Middle frontal gyrus (tissue), 1 donor: ENCODE measurements at regions not wholly inside any gene's neighbourhood (a gene's known extent, or its start where the extent isn't known, plus 50 kb on each side); places are given as distances from the start of the nearest gene placed in this dataset.
"Not testable (repeated sequence)": the region's sequence is repeated elsewhere in the genome, so short reads cannot be mapped to it uniquely, and the experiment has no call there.

Source experiments
- DNase-seq: peaks from one replicate; pipeline ENCODE4 v3.0.0-alpha.2; 2015; ENCODE audit warnings: low spot score; ENCODE audit errors: extremely low spot score

DNA sequence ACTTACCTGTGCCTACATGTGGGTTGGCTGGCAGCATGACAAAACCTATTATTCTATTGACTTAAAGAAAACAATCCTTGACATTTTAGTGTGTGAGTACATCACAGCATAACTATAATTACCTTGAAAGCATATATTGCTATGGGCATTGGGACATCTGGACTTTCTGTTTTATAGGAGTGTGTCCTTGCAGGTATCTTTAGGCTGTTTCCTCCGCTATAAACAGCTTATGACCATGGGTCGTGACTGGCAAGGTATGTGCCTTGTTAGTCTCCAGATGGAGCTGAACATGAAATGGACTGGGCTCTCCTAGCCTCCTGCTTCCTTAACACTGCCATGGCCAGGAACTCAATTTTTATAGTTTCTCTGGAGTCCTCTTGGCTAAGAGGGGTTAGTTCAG, 317.4 kb upstream of the COBL start:
- DNase-seq, result no peak

DNA sequence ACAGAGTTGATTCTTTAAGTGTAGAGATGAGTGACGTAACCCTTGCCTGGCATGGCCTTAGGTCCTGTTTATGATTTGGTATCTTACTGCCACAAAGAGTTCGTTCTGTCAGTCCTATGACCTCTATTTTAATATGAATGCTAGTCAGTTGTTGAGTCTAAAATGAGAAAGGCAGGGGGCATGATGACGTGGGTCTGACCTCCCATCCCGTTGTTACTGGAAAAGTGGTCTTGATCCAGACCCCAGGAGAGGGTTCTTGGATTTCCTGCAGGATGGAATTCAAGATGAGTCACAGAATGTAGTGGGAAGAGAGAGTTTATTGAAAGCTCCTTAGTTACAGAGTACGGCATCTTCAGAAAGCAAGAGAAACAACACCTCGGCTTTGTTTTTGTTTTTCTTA, 317.0 kb upstream of the COBL start:
- DNase-seq, result no peak

DNA sequence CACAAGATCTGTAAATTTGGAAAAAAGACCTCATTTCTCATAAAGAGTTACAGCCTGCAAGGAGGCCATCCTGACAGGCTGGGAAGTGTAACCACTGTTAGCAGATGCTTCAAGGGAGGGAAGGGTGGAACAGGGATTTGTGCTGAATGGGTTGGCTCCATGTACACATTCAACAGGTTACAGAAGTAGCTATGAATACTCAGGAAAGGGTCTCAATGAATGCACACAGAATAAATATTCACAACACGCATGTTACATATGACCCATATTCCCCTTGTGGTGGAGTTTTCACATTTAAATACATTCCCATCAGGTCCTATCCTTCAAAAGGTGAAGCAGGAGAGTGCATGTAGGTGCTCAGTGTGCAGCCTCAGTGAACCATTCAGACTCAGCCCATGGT, 316.4 kb upstream of the COBL start:
- no peak for DNase-seq

DNA sequence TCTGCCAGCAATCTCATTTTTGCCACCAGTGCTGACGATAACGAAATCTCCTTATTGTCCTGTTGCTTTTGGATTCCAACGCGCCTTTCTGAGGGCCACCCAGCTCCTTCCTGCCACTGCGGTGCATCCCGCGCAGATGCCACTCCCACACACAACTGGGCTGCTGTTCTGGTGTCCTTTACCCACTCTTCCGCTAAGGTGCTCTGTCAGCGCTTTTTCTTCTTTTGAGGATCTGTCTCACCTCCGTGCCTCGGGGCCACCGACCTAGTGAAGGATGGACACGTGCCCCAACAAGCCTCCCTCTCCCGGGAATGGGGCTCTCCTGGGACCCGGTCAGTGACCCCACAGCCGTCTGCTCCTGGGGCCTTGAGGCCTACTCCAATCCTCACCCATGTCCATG, 314.3 kb upstream of the COBL start:
- DNase-seq, result no peak

DNA sequence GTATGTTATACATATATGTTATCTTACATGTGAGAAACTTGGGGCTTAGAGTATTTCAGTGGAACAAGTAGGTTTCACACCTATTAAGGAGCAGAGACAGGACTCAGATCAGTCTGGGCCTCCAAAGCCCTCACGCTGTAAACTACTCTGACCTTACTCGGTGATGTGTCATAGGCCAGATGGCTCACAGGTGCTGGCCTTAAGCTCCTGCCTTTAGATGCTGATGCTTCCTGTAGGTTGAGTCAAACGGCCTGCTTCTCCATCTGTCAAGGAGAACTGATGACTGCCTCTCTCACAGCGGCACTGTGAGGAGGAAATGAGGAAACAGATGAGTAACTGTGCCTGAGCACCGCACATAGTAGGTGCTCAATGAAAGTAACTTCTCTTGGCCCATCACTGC, 312.6 kb upstream of the COBL start:
- no peak for DNase-seq

DNA sequence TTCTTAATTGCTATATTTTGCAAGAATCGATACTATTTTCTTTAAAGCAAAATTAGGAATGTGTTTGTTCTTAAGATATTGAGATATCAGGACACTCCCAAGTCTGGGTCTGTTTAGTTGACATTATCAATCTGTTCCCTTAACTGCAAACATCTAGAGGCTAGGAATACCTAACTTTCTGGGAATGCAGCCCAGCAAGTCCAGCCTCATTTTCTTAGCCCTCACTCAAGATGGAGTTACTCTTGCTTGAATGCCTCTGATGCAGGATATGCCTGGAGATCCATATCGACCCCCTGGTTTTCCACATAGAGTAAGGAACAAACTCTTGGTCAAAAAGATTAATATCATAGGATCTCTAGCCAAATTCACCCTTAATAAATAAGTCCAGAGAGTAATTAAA, 305.3 kb upstream of the COBL start:
- DNase-seq, result no peak

DNA sequence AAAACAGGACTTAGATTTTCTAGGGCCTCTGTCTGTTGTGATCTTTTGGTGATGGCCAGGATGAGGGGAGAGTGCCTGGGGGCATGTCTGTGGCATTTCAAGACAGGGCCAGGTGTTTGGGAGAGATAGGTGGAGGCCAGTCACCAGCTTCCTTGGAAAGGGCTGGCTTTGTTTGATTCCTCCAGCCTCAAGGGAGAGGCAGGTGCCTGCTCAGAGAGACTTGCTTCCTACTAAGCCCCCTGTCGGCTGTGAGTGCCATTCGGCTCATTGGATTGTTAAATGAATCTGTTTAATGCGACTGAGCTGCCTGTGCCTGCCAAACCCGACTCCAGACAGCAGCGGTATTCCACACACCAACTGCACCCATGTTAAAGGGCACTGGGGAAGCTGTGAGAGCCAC, 304.1 kb upstream of the COBL start:
- no peak for DNase-seq

DNA sequence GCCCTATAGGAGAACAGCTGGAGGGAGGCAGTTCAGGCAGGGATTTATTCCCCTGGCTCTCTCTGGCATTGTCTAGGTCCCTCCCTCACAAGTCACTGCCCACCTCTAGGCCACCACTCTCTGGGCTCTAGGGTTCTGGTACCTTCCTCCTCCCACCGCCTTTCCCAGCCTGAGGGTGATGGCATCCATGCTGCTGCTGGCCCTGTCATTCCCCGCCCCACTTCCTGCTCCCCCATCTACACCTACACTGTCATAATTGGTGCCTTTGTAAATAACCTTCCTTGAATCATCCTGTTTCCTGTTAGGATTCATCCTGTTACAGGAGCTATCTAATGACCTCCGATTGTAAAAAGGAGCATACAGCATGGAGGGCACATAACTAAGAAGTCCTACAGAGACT, 303.3 kb upstream of the COBL start:
- no peak for DNase-seq

DNA sequence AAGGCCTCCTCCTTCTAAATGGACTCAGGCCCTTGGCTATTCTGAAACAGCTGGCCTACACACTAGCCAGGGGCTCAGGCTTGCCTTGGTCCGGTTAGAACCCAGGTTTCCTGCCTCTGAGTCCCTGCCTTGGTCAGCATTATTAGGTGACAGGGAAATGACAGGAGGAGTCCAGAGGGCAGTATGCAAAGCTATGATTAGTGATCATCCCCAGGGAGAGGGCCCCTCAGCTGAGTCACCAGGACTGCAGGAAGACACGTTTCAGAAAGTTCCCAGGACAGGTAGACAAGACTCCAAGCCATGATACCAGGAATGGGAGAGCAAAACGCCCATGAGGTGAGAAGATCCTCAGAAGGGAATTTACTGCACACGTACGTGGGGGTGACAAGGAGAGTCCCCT, 301.1 kb upstream of the COBL start:
- DNase-seq, result no peak

DNA sequence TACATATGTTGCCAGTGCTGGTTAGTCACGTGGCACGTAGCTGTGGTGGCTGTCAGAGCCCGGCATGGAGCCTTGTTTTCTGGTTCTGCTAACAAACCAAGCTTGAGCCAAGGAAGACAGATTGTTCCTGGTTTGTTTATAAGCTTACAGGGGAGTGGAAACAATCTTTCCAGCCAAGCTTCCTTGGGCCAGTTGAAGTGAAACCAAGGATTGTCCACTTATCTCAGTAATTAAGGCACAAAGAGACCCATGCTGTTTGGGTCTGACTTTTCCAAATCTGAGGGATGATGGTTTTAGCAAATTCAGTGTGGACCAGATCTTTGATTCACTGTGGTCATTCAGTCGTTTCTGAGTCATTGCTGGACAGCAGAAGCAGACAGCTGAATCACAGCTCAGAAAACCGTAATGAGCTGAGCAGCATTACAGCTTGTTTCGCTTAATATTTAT, 297.3 kb upstream of the COBL start:
- DNase-seq, result no peak

DNA sequence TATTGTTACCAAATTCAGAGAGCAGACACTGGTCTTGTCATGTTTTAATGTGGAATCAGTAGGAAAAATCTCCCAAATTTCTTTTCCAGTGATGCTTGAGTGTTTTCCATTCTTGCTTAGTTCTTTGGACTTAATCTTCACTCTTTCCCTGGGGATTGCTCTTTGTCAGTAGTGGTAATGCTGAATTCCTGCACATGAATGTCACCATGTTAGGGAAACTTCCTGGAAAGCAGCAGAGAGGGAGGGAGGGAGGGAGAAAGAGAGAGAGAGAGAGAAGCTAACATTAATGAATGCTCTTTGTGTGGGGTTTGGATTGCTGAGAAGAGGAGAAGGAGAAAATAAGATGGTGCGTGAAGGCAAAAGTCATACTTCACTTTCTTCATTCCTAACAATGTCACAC, 295.3 kb upstream of the COBL start:
- DNase-seq, result no peak

DNA sequence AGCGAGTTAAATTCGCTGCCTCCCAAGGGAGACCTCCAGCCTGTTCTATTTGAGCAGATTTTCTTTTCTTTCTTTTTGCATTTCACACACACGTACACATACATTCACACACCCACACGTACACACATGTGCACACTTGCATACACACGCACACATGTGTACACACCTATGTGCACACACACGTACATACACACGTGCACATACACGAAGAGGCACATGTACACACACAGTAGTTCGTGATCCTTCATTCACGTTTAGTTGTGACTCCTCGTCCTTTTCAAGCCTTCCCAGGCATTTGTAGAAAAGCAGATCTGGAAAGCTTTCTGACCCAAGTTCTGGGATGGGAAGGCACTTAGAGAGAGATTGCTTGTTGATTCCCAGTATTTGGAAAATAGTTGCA, 290.8 kb upstream of the COBL start:
- no peak for DNase-seq

DNA sequence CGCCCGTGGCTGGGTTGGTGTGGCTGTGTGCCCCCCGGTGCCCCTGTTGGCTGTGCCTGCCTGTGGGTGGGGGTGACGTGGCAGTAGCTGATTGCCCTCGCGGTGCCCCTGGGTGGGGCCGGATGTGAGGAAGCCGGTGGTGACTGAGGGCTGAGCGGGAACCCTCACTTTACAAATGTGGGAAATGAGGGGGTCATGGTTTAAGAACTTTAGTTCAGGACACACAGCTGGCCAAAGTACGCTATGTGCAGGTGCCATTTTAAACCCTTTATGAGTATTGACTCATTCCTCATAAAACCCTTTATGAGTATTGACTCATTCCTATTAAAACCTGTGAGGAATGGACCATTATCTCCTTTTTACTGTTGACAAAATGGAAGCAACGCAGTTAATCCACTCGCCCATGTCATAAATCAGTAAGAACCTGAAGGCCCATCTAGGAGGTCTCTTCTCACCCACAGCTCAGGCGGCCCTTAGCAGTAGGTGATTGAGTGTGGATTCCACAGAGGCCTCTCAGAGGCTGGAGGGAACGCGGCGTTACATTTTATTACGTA, 290.1 kb upstream of the COBL start:
- DNase-seq, result no peak

DNA sequence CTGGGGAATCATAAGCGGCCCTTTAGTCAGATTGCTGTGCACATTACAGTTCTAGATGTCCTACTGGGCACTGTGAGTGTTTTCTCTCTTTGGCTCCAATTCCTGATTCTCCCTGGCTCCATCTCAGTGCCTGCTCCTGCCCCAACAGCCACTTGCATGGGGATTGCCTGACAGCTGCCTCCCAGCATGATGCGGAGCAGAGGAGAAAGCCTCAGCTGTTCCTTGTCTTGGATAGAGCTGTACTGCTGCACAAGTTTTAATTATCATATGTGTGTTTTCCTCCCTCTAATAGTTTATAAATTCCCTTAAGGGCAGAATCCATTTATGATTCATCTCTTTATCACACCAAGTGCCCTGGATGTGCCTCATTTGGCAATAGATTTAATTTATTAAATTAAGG, 285.8 kb upstream of the COBL start:
- no peak for DNase-seq

DNA sequence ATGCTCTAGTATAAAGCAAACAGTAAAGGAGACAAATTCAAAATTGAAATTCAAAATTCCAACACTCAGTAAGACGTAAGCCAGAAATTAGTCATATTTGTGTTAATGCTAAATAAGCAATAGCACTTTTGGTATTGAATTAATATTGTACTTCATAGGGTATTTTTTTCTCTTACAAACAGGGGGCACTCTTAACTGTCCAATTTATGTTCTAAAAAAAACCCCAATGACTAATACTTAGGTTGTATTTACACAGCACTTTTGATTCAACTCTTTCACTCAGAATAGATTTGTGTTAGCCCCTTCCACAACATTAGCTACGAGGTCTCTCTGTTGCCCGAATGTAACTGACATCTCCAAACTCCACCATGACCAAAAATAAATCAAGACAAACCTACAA, 284.9 kb upstream of the COBL start:
- no peak for DNase-seq

DNA sequence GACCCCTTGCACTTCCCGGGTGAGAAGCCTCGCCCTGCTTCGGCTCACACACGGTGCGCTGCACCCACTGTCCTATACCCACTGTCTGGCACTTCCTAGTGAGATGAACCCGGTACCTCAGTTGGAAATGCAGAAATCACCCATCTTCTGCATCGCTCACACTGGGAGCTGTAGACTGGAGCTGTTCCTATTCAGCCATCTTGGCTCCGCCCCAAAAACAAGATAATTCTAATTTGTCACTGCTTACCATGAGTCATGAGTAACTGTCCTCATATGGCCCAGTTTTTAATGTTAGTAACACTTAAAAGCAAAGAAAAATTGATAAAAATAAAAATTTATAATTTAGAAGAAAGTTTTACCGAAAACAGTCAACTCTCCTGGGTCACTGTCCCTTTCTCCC, 283.3 kb upstream of the COBL start:
- DNase-seq, result not testable (repeated sequence)

DNA sequence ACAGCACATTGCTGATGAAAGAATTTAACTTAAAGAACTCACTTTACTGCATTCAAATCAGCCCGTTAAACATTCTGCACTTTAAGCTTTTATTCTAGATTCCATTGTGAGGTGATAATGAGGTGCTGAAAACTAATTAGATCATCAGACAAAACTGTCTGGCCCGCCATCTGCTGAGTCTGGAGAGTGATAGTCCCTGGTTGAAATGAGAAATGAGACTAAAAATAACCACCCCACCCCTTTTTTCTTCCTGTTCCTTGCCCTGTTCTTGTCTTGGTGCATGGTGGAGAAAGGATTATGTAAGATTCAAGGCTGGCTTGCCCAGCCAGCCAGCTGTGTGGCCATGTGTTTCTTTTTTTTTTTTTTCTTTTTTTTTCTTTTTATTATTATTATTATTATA, 277.0 kb upstream of the COBL start:
- no peak for DNase-seq

DNA sequence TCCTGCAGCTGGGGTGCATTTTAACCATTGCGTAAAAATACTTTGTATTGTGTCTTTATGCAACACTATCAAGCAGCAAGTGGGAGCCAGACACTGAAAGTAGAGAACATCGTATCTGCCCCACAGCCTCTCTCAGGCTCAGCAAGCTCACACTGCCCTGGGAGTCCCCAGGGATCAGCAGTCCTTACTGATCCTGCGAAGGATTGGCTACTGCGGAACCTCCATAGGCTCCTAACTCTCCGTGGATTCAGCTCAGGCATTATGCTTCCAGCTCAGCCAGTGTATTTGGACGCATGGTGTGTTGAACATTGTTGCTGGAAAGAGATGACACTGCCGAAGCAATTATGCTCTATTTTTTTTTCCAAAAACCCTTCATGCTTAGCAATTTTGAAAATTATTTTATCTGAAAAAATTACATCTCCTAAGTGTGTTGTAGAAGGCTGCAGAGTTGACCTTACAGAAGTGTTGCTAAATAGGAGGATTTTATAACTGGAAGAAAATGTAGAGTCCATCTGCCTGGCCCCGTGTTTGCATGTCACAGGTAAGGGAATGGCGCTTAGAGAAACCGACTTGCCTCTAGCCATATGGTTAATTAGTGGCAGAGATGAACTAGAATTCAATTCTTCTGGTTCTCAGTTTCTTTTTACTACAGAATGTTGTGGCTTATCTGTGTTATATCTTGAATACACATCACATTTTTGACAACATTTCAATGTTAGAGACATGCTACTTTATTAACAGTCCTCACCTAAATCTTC, 276.4 kb upstream of the COBL start:
- no peak for DNase-seq

DNA sequence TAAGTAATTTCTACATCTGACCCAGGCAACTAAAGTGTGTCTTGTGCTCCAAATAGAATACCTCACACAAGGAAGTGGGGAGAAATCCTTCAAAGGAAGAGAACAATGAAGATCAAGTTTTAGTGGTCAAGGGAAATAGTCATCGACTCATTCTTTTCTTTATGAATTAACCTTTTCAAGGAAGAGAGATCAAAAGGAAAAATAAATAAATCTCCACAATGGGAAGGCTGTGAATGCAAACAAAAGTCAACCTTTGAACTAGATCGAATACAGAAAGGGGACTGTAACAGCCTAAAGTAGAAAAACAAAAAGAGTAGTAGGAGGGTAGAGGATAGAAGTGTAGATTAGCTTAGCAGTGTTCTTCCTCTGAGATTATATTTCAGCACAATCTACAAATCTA, 274.6 kb upstream of the COBL start:
- no peak for DNase-seq

DNA sequence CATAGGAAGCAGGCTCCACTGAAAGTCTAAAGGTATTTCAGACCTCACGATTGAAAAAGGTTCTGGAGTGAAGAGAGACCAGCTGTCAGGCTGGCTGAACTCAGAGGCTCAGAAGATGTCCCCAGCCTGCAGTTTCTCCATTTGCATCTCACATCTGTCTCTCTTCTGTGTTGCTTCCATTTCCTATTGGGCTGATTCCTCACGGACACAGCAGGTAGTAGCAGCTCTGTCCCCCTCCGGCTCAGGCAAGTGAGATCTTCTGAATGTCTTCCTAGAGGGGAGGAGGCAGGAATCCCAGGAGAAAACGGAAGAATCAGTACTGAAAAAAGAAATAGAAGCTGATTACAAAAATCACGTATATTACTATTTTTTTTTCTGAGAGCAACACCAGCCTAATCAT, 274.1 kb upstream of the COBL start:
- DNase-seq, result no peak

DNA sequence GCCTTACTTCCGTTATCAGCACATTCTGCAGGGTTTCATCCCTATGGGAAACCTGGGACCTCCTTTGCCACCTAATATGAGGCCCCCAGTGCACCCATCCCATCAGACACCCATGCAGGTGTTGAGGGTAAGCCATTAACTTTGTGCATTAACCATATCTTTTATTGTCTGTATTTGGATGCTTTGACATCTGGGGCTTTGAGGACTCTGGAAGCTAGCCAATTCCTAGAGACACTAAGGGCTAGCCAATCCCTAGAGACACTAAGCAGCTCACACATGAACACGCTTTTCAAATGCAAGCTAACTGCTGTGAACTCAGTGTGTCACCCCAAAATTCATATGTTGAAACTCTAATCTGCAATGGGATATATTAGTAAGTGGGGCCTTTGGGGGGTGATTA, 272.5 kb upstream of the COBL start:
- DNase-seq, result no peak

DNA sequence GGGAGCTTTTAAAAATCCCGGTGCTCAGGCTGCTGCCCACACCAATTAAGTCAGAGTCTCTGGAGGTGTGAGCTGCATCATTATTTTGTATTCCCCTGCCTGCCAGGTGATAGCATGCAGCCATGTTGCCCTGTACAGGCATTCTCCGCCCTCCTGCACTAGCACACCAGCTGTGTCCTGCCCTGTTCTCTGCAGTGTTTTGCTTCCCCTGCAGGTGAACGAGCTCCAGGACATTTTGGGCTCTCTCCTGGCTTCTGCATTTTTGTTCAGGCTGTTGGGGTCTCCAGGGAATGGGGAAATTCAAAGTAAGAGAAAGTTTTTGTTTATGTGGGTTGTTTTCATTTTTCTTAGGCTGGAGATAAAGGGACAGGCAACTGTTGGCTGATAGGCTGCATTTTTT, 271.0 kb upstream of the COBL start:
- DNase-seq, result no peak

DNA sequence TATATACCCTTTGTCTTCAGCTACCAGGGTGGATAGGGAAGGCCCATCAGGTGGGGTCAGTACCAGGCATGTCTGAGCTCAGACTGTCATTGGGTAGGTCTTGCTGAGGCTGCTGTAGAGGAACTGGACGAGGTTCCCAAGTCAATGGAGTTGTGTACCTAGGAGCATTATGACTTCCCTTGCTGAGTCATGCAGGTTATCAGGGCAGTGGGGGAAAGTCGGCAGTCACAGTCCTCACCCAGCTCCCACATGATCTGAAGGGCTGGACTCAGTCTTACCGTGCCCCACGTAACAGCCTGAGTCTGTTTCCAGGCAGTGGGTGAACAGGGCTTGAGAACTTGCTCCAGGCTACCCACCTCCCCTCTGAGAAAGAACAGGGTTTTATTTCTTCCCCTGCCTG, 260.8 kb upstream of the COBL start:
- DNase-seq, result no peak

DNA sequence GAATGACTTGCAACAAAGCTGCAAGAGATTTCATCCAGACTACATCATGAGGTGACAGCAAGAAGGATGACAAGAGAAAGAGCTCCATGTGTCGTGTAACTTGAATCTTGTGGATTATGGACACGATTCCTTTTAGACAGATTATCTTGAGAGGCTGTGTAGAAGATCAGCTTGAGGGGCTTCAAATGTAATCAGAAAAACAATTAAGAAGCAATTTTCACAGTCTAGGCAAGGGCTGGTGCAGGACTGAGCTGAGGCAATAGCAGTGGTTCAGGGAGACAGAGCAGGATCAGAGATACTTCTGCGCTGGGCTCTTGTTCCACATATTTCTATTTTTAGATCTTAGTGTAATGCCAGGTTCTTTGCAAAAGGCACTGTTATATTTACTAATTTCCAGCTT, 253.0 kb upstream of the COBL start:
- no peak for DNase-seq
